ENCODE measurements at regions not wholly inside any gene's neighbourhood (a gene's known extent, or its start where the extent isn't known, plus 50 kb on each side); places are given as distances from the start of the nearest gene placed in this dataset.

- Mint-ChIP-seq H3K4me1 (no peaks in the 10 kb centered on the region), H3K36me3 (no peaks in the 10 kb centered on the region), H3K9me3 (peaks cover 23% of the 10 kb centered on the region), H3K4me3 (no peak overlapping the region), H3K27me3 (ENCODE audit: insufficient read depth, low read depth) (peaks cover 4% of the 10 kb centered on the region), H3K27ac (no peak overlapping the region)
- Histone ChIP-seq H3K4me3 (no peak overlapping the region), H3K79me2 (ENCODE audit: low read depth) (no peaks in the 10 kb centered on the region), H3K9me3 (ENCODE audit: low read depth) (no peaks in the 10 kb centered on the region), H3F3A (ENCODE audit: low read depth) (no peaks in the 10 kb centered on the region), H3K27ac (no peak overlapping the region), H3K9ac (no peak overlapping the region), H4K20me1 (ENCODE audit: low read depth) (no peaks in the 10 kb centered on the region), H3K4me1 (no peaks in the 10 kb centered on the region), H3K27me3 (no peaks in the 10 kb centered on the region), H3K4me2 (no peak overlapping the region), H2AFZ (replicated peaks) (no peak overlapping the region), H3K36me3 (no peaks in the 10 kb centered on the region)
- no peak for DNase-seq (ENCODE audit: low spot score)
- TF ChIP-seq EZH2phosphoT487 (IDR thresholded peaks at IDR 0.05) (no peak), CTCF (IDR thresholded peaks at IDR 0.05) (no peak), EZH2 (IDR thresholded peaks at IDR 0.05) (no peak)
These were observed 473.5 kb upstream of the MYT1L start for GRCh38 chr2:2804528-2804927.

- Histone ChIP-seq H4K20me1 (ENCODE audit: low read depth) (no peaks in the 10 kb centered on the region), H2AFZ (replicated peaks) (no peak overlapping the region), H3K4me3 (no peak overlapping the region), H3K9ac (no peak overlapping the region), H3K9me3 (ENCODE audit: low read depth) (no peaks in the 10 kb centered on the region), H3F3A (ENCODE audit: low read depth) (no peaks in the 10 kb centered on the region), H3K79me2 (ENCODE audit: low read depth) (no peaks in the 10 kb centered on the region), H3K27me3 (no peaks in the 10 kb centered on the region), H3K36me3 (no peaks in the 10 kb centered on the region), H3K4me2 (no peak overlapping the region), H3K27ac (no peak overlapping the region), H3K4me1 (no peaks in the 10 kb centered on the region)
- Mint-ChIP-seq H3K36me3 (no peaks in the 10 kb centered on the region), H3K9me3 (peaks cover 23% of the 10 kb centered on the region), H3K4me1 (no peaks in the 10 kb centered on the region), H3K27ac (no peak overlapping the region), H3K27me3 (ENCODE audit: insufficient read depth, low read depth) (peaks cover 3% of the 10 kb centered on the region), H3K4me3 (no peak overlapping the region)
- TF ChIP-seq EZH2phosphoT487 (IDR thresholded peaks at IDR 0.05) (no peak), EZH2 (IDR thresholded peaks at IDR 0.05) (no peak), CTCF (IDR thresholded peaks at IDR 0.05) (no peak)
- DNase-seq (ENCODE audit: low spot score) = no peak
These were observed 470.4 kb upstream of the MYT1L start for GRCh38 chr2:2801458-2801857.

DNA sequence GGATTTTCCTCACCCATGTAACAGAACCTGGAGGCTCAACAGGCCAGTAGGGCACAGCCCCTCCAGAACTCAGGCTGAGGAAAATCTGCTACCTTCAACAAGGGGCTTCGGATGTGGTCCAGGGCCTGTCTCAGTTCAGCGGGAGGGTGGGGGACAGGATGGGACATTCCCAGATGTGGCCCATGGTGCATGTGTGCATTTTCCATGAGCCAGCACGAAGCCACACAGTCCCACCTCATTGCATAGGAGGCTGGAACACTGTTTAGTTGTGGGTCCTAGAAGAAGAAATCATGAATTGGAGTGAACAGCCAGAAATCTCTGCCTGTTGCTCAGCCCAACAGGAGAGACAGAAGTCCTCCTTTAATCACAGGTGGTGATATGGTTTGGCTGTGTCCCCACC lies 469.6 kb upstream of the MYT1L start:
- Histone ChIP-seq H2AFZ (replicated peaks) (no peak overlapping the region), H3K4me2 (no peak overlapping the region), H3K9ac (no peak overlapping the region), H3K27me3 (no peaks in the 10 kb centered on the region), H3K4me1 (no peaks in the 10 kb centered on the region), H3K27ac (no peak overlapping the region), H3F3A (ENCODE audit: low read depth) (no peaks in the 10 kb centered on the region), H3K79me2 (ENCODE audit: low read depth) (no peaks in the 10 kb centered on the region), H3K4me3 (no peak overlapping the region), H4K20me1 (ENCODE audit: low read depth) (no peaks in the 10 kb centered on the region), H3K9me3 (ENCODE audit: low read depth) (no peaks in the 10 kb centered on the region), H3K36me3 (no peaks in the 10 kb centered on the region)
- Mint-ChIP-seq H3K27ac (no peak overlapping the region), H3K27me3 (ENCODE audit: insufficient read depth, low read depth) (peaks cover 3% of the 10 kb centered on the region), H3K36me3 (no peaks in the 10 kb centered on the region), H3K4me1 (no peaks in the 10 kb centered on the region), H3K9me3 (peaks cover 23% of the 10 kb centered on the region), H3K4me3 (no peak overlapping the region)
- TF ChIP-seq CTCF (IDR thresholded peaks at IDR 0.05) (no peak), EZH2phosphoT487 (IDR thresholded peaks at IDR 0.05) (no peak), EZH2 (IDR thresholded peaks at IDR 0.05) (no peak)
- DNase-seq (ENCODE audit: low spot score) = no peak

DNA sequence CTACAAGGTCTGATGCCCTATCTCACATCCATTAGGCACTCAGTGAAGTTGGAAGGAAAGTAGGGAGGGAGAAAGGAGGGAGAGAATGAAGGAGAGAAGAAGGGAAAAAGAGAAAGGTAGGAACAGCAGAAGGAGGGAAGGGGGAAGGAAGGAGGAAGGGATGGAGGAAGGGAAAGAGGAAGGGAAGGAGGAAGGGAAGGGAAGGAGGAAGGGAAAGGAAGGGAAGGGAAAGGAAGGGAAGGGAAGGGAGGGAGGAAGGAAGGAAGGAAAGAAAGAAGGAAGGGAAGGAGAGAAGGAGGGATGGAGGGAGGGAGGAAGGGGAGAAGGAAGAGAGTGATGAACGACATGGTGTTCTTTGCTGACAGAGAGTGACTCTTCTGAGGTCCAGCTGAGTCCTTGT lies 468.9 kb upstream of the MYT1L start:
- no peaks in the 10 kb centered on the region for H3K79me2 ChIP-seq (ENCODE audit: low read depth)
- H3K9ac ChIP-seq = no peak overlapping the region
- H3K36me3 ChIP-seq = no peaks in the 10 kb centered on the region
- no peak overlapping the region for H3K4me2 ChIP-seq
- H3K27ac ChIP-seq = no peak overlapping the region
- no peaks in the 10 kb centered on the region for H3F3A ChIP-seq (ENCODE audit: low read depth)
- Mint-ChIP-seq H3K9me3 (peaks cover 23% of the 10 kb centered on the region), H3K4me1 (no peaks in the 10 kb centered on the region), H3K27ac (no peak overlapping the region), H3K4me3 (no peak overlapping the region), H3K36me3 (no peaks in the 10 kb centered on the region), H3K27me3 (ENCODE audit: insufficient read depth, low read depth) (peaks cover 3% of the 10 kb centered on the region)
- TF ChIP-seq EZH2 (IDR thresholded peaks at IDR 0.05) = no peak
- TF ChIP-seq CTCF (IDR thresholded peaks at IDR 0.05) = no peak
- no peak for TF ChIP-seq EZH2phosphoT487 (IDR thresholded peaks at IDR 0.05)
- no peaks in the 10 kb centered on the region for H4K20me1 ChIP-seq (ENCODE audit: low read depth)
- DNase-seq (ENCODE audit: low spot score) = no peak
- no peaks in the 10 kb centered on the region for H3K9me3 ChIP-seq (ENCODE audit: low read depth)
- no peaks in the 10 kb centered on the region for H3K27me3 ChIP-seq
- H2AFZ ChIP-seq (replicated peaks) = no peak overlapping the region
- H3K4me3 ChIP-seq = no peak overlapping the region
- no peaks in the 10 kb centered on the region for H3K4me1 ChIP-seq
